ENCODE measurements at regions not wholly inside any gene's neighbourhood (a gene's known extent, or its start where the extent isn't known, plus 50 kb on each side); places are given as distances from the start of the nearest gene placed in this dataset.

- no peak for TF ChIP-seq CTCF (IDR thresholded peaks at IDR 0.05 in 8 of 11, conservative IDR thresholded peaks at IDR 0.05 in 3 of 11)
- no peak for TF ChIP-seq POLR2AphosphoS5 (IDR thresholded peaks at IDR 0.05)
- no peak for TF ChIP-seq POLR2A (IDR thresholded peaks at IDR 0.05)
Observed at GRCh38 chr1:187958207-187958606, 1129.5 kb downstream of the PLA2G4A start.
